ENCODE measurements at regions not wholly inside any gene's neighbourhood (a gene's known extent, or its start where the extent isn't known, plus 50 kb on each side); places are given as distances from the start of the nearest gene placed in this dataset.

DNA sequence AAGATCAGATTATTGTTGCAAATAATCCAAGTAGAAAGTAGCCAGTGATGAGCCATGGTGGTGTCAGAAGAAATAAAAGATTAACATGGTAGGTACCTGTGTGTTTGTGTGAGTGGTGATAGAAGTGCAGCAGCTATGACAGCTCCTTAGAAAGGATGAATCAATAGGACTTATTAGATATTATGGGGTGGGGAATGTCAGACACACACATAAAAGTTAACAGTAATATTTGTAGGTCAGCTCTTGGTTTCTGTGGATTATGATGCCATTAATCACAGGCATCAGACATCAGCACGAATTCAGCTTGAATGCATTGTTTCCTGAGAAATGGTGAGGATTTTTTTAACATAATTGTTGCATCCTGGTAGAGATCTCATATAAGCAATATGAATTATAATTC is 695.7 kb downstream of the CENPC start:
- no peak for TF ChIP-seq CTCF (IDR thresholded peaks at IDR 0.05)
- no peak for TF ChIP-seq POLR2A (IDR thresholded peaks at IDR 0.05)
